GM19372 (cell line): ENCODE measurements at regions not wholly inside any gene's neighbourhood (a gene's known extent, or its start where the extent isn't known, plus 50 kb on each side); places are given as distances from the start of the nearest gene placed in this dataset.

ENCODE experiments used
- ATAC-seq: cut with Tn5 transposase; IDR thresholded peaks from one replicate; pipeline ENCODE4 v1.9.1; 2021; ENCODE audit warnings: mild to moderate bottlenecking, low read depth, moderate library complexity; ENCODE audit not compliant: unreplicated experiment

DNA sequence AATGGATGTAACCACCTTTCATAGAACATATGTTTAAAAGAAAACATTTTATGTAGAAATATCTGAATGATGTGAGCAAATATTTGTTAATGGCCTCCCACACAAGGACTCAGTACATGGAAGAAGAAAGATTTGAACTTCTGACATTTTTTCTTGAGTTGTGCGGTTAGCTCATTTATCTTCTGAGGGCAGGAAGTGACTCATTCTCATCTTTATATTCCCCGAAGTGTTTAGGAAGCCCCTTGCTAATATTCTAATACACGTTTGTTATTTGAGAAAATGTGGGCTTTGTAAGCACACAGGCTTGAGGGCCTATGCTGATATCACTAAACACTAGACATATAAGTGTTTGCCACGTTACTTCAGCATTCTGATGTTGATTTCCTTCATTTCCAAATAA lies 392.5 kb upstream of the PTBP2 start:
- no peak for ATAC-seq

- ATAC-seq = no peak
Observed at GRCh38 chr1:96331596-96331995, 390.0 kb upstream of the PTBP2 start.

GRCh38 chr1:96333522-96334235 lies 387.9 kb upstream of the PTBP2 start:
- ATAC-seq = no peak

DNA sequence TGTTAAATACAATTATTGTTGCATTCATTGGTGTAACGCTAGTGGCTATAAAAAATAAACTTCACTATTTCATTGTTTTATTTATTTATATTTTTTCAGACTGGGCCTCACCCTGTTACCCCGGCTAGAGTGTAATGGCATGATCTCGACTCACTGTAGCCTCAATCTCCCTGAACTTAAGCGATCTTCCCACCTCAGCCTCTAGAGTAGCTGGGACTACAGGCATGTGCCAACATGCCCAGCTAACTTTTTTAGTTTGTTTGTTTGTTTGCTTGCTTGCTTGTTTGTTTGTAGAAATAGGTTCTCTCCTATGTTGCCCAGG lies 387.4 kb upstream of the PTBP2 start:
- no peak for ATAC-seq

GRCh38 chr1:96338622-96339021 lies 383.0 kb upstream of the PTBP2 start:
- ATAC-seq = no peak

DNA sequence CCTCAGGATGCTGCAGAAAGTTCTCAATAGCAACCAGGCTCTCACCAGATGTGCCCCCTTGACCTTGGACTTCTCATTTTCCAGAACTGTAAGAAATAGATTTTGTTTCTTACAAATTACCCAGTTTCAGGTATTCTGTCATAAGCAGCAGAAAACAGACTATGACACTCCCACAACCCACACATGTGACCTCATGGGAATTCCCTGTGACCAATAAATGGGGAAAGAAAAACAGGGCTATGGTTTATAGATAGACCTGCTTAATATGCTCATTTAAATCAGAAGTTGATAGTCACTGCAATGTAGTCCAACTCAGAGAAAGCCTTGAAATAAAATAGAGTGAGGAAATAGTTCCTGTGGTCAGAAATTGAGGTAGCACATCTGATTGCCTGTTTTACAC lies 380.9 kb upstream of the PTBP2 start:
- ATAC-seq = no peak

DNA sequence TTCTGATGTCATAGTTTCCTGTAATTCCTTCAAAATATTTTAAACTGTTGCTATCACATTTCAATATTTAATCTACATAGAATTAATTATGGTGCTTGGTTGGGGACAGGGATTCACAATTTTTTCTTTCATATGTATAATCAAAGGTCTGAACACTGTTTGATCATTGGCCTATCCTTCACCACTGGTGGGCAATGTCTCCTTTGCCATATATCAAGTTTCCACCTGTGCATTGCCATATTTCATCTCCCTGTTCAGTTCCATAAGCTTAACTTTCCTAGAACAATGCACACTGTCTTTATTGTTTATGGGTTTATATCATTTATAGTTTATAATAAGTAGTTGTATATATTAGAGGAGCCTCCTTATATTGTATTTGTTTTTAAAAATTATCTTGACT lies 374.9 kb upstream of the PTBP2 start:
- ATAC-seq = no peak

GRCh38 chr1:96349896-96350295 lies 371.7 kb upstream of the PTBP2 start:
- no peak for ATAC-seq

DNA sequence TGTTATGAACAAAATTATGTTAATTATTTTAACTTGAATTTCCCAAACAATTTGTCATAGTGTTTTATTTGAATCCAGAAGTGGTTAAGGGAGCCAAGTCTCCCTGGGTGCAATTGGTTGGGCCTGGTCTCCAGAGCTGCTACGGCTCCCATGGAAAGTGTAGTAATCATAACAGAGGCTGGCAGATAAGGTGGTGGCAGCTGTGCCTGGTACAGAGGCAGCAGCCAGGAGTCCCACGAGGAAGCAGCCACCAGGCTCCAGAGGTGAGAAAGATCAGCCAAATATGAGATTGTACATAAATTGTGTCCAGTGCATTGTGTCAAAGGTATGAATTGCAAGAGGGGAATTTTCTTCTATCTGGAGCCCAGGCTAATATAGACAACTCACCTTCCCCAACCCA lies 368.9 kb upstream of the PTBP2 start:
- ATAC-seq = no peak

DNA sequence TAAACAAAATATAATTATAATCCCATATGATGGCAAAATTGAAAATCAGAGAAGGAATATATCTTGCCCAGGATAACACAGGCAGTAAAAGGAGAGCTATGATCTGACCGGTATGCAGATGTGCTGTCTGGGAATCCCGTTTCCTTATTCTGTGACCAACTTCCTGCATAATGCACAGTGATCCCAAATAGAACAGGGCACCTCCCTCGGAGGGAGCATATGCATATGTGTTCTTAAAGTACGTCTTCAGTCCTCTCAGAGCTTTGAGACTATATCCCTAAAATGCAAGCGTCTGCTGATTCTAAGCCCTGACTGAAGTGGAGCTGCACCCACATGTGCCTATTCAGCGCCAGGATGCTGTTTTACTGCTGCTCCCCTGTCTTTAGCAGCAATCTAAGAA lies 366.1 kb upstream of the PTBP2 start:
- no peak for ATAC-seq

- ATAC-seq = no peak
Observed at GRCh38 chr1:96355961-96356360, 365.6 kb upstream of the PTBP2 start.

GRCh38 chr1:96357141-96357765 lies 364.3 kb upstream of the PTBP2 start:
- no peak for ATAC-seq

DNA sequence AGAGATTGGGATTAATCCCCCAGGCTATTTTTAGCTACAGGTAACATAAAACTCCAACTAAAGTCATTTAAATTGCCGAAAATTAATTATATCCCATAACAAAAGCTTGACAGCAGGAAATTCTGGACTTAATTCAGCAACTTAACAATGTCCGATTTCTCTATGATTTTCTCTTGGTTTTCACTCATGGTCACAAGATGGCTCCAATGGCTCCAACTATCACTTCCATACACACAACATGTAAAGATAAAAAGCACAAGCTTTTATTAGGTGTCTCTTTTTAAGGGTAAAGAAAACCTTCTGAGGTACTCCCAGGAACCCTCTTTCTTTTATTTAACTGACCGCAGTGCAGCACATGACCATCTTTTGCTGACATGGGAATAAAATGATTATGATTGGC lies 363.5 kb upstream of the PTBP2 start:
- no peak for ATAC-seq

DNA sequence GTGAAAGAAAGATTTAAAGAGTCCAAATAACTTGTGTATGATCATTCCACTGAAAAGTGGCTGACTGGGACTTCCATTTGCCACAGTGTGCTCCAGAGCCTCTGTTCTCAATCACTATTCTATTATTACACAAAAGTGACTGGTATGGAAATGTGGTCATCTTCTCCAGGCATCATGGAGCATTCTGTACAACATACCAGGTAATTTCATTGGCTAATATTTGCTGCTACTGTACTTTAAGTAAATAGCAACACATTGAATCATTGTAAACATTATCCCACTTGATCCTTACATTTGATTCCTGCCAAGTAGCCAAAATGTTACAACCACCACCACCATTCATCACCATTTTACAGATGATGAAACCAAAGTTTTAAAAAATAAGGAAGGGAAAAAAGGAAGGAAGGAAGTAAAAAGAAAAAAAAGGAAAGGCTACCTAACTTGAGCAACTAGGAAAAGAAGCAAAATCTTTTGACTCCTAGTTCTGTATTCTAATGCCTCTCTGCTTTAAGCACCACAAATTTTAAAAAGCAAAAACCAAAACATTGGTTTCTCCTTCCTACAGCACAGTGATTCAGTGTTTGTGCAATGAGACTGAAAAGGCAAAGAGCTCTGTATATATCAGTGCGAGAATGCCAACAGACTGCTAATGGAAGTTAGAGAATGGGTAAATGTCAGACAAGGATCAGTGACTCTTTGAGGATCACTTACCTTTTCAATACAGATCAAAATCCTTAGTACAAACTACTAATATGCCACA lies 361.4 kb upstream of the PTBP2 start:
- no peak for ATAC-seq

DNA sequence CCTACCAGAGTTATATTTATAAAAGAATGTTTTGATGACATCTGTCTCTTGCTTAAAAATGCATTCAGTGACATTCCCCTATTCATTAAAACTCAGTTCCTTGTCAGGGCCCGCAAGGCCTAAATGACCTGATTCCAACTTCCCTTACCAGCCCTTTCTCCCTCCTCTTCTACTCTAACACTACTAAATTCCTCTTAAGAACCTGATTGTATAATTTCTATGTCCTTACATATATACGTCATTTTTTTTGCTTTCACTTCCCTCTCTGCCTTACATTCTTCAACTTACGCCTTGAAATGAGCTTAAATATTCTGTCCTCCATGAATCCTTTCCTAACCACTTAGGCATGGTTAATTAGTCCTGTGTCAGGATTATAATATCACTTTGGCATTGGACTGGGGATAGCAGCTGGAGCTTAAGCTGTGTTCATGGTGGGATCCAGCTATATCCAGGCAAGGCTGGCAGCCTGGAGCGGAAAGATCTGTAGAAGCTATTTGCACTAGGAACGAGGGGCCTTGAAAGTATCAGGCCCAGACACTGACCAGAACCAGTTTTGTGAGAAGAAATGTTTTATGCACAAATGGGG lies 360.2 kb upstream of the PTBP2 start:
- ATAC-seq = no peak

GRCh38 chr1:96361961-96362360 lies 359.6 kb upstream of the PTBP2 start:
- no peak for ATAC-seq

DNA sequence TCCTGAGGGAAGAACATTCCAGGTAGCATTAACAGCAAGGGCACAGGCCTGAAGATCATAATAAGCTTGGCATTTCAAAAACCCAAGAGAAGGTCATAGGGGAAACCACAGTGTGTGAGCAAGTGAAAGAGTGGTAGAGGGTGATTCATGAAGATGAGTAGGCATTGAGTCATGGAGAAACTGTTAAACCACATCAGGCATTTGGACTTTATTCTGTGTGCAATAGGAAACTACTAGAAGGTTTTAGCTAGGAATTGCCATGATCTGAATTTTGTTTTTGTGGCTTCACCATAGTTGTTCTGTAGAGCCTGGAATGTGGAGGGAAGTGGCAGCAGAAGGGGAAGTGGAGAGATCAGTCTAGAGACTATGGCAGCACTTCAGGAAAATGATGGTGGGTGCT lies 359.0 kb upstream of the PTBP2 start:
- ATAC-seq = no peak

- ATAC-seq = no peak
Observed at GRCh38 chr1:96363826-96364225, 357.8 kb upstream of the PTBP2 start.

DNA sequence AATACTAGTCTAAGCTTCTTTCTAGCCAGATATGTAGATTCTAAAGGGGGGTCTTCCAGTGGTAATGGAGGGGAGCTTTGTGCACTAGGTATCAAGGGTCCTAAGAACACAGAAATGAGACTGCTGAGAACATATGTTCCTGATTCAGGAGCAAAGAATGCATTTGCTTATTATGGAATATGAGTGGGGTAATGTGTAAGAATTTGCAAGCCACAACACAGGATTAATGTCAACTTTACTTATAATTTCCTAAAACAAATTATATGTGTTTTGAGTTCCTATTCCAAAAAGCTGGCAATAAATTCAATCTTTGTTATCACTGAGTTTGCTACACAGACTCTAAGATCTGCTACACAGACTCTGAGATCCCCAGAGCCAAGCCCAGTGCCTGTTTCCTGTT lies 357.0 kb upstream of the PTBP2 start:
- no peak for ATAC-seq

GRCh38 chr1:96365076-96365475 lies 356.5 kb upstream of the PTBP2 start:
- no peak for ATAC-seq

GRCh38 chr1:96365596-96366390 lies 355.8 kb upstream of the PTBP2 start:
- ATAC-seq = no peak
